B cell (primary cell): ENCODE measurements at regions not wholly inside any gene's neighbourhood (a gene's known extent, or its start where the extent isn't known, plus 50 kb on each side); places are given as distances from the start of the nearest gene placed in this dataset.

Experiments used
- ATAC-seq: fragments of 200-7000 bp; cut with Tn5 transposase; one replicate; pipeline ENCODE4 v1.10.0; 2021; ENCODE audit warnings: low read depth, mild to moderate bottlenecking, moderate number of reproducible peaks, moderate library complexity
- CTCF ChIA-PET: fragments of 350-600 bp; sonication (Branson Sonifier 250); formaldehyde crosslinking; loops from one replicate; lab custom pipeline; 2021; ENCODE audit warnings: antibody characterized with exemption, inconsistent platforms; lab: Charles Lee
- POLR2A ChIA-PET: fragments of 350-600 bp; sonication (Branson Sonifier 250); formaldehyde crosslinking; loops from one replicate; lab custom pipeline; 2021; ENCODE audit warnings: antibody characterized with exemption; lab: Charles Lee
- DNase-seq: peaks from one replicate; pipeline ENCODE4 v3.0.0; 2013
- H2AFZ ChIP-seq: 2 replicates; pipeline ENCODE4 v1.6.1; 2012; ENCODE audit warnings: mild to moderate bottlenecking, low read depth, low read length; ENCODE audit not compliant: insufficient read depth, poor library complexity, severe bottlenecking
- H3K27ac ChIP-seq, 2 donors: 1 replicate in 1 of 2; 2 replicates in 1 of 2; pipeline ENCODE4 v1.5.1; 2012 to 2013; ENCODE audit warnings: low read length in 2 of 2, mild to moderate bottlenecking in 2 of 2, moderate library complexity in 1 of 2
- H3K27me3 ChIP-seq, 4 experiments: fragments of 200-600 bp in 1 of 4; sonication (generic) in 1 of 4; replicated peaks in 1 of 4; 1 replicate in 2 of 4; 2 replicates in 2 of 4; pipeline versions ENCODE4 v1.6.1 to v1.7.0; 2013 to 2016; ENCODE audit warnings: low read length in 3 of 4, mild to moderate bottlenecking in 2 of 4, mixed read lengths in 1 of 4, moderate library complexity in 1 of 4; ENCODE audit not compliant: insufficient read depth in 4 of 4, control insufficient read depth in 3 of 4; ENCODE audit errors: control extremely low read depth in 1 of 4
- H3K36me3 ChIP-seq, 2 experiments: replicated peaks in 1 of 2; 1 replicate in 1 of 2; 2 replicates in 1 of 2; pipeline versions ENCODE4 v1.6.1 to v1.7.1; 2013; ENCODE audit warnings: low read length in 1 of 2; ENCODE audit not compliant: insufficient read depth in 2 of 2, control insufficient read depth in 1 of 2; ENCODE audit errors: control extremely low read depth in 1 of 2, extremely low read depth in 1 of 2
- H3K4me1 ChIP-seq, 2 donors: fragments of 200-600 bp in 1 of 2; sonication (generic) in 1 of 2; 1 replicate in 1 of 2; 2 replicates in 1 of 2; pipeline versions ENCODE4 v1.5.1 to v1.6.1; 2013 to 2017; ENCODE audit warnings: low read length in 2 of 2; ENCODE audit not compliant: control insufficient read depth in 2 of 2, insufficient read depth in 2 of 2
- H3K4me2 ChIP-seq: replicated peaks from 2 replicates; pipeline ENCODE3; 2012; ENCODE audit warnings: mild to moderate bottlenecking, low read depth, low read length; ENCODE audit not compliant: poor library complexity, severe bottlenecking
- H3K4me3 ChIP-seq, 5 experiments: fragments of 200-600 bp in 1 of 5; sonication (generic) in 1 of 5; 1 replicate in 3 of 5; 2 replicates in 2 of 5; pipeline versions ENCODE4 v1.5.1 to v1.7.0; 2011 to 2016; ENCODE audit warnings: low read length in 4 of 5, mild to moderate bottlenecking in 4 of 5, low read depth in 2 of 5, control low read depth in 1 of 5, moderate library complexity in 1 of 5; ENCODE audit not compliant: insufficient read depth in 1 of 5; ENCODE audit errors: control extremely low read depth in 1 of 5, extremely low read depth in 1 of 5
- H3K79me2 ChIP-seq: fragments of 200-600 bp; sonication (generic); one replicate; pipeline ENCODE4 v1.6.0; 2016; ENCODE audit warnings: low read length; ENCODE audit not compliant: control insufficient read depth, insufficient read depth
- H3K9ac ChIP-seq: fragments of 200-600 bp; sonication (generic); 2 replicates; pipeline ENCODE4 v1.6.1; 2017; ENCODE audit warnings: mild to moderate bottlenecking, low read length, moderate library complexity
- H3K9me3 ChIP-seq, 3 donors: one replicate each; pipeline versions ENCODE4 v1.6.1 to v1.7.1; 2013; ENCODE audit warnings: low read length in 2 of 3; ENCODE audit not compliant: control insufficient read depth in 2 of 3, insufficient read depth in 1 of 3; ENCODE audit errors: control extremely low read depth in 1 of 3
- H4K20me1 ChIP-seq: 2 replicates; pipeline ENCODE4 v1.6.0; 2012; ENCODE audit warnings: mild to moderate bottlenecking, low read length; ENCODE audit not compliant: insufficient read depth, control insufficient read depth, poor library complexity, severe bottlenecking
- H3K27ac Mint-ChIP-seq: one replicate; pipeline ENCODE4 v1.8.0; 2021; ENCODE audit warnings: mixed read lengths
- H3K27me3 Mint-ChIP-seq: one replicate; pipeline ENCODE4 v1.8.0; 2021; ENCODE audit warnings: mixed read lengths
- H3K4me1 Mint-ChIP-seq: one replicate; pipeline ENCODE4 v1.8.0; 2021; ENCODE audit warnings: mixed read lengths
- H3K4me3 Mint-ChIP-seq: one replicate; pipeline ENCODE4 v1.8.0; 2021; ENCODE audit warnings: mixed read lengths
- H3K9me3 Mint-ChIP-seq: one replicate; pipeline ENCODE4 v1.8.0; 2022; ENCODE audit warnings: mixed read lengths; ENCODE audit not compliant: insufficient read depth
- CTCF ChIP-seq: fragments of 200-600 bp; IDR thresholded peaks from one replicate; pipeline ENCODE4 v1.8.0; 2022; ENCODE audit warnings: antibody characterized with exemption, mild to moderate bottlenecking
- EZH2 ChIP-seq: IDR thresholded peaks from 2 replicates; pipeline ENCODE4 v1.6.1; 2012; ENCODE audit warnings: borderline replicate concordance, low read depth, mild to moderate bottlenecking, moderate library complexity, low read length; ENCODE audit not compliant: insufficient read depth, poor library complexity, severe bottlenecking
- WGBS: methylation state at CpG from one replicate; pipeline ENCODE4 v1.1.5; 2013; ENCODE audit warnings: missing lambda C conversion rate; ENCODE audit not compliant: insufficient coverage; 5-methylcytosine and 5-hydroxymethylcytosine counted together
- intact Hi-C: fragments of 100-400 bp; cut with micrococcal nuclease; formaldehyde crosslinking; loops from one replicate; pipeline ENCODE4 v1.10.0; 2022

DNA sequence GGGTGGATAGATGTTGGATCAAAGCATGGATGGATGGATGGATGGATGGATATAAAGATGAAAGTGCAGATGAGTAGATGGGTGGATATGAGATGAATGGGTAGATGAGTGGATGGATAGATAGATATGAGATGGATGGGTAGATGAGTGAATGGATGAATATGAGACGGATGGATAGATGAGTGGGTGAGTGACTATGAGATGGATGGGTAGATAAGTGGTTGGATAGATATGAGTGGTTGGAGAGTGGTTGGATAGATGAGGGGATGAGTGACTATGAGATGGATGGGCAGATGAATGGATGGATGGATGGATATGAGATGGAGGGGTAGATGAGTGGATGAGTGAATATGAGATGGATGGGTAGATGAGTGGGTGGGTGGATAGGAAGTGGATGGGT lies 204.6 kb upstream of the TLE3 start:
- no peaks in the 10 kb centered on the region for H3K9me3 Mint-ChIP-seq
- H3K79me2 ChIP-seq = no peaks in the 10 kb centered on the region
- peaks cover 12 to 19% of the 10 kb centered on the region in 2 donors for H3K4me1 ChIP-seq

More for the DNA sequence above, 204.6 kb upstream of the TLE3 start:
- no peak overlapping the region for H3K27ac Mint-ChIP-seq
- Histone ChIP-seq H3K27ac (no peak overlapping the region), H3K36me3 (no peaks in the 10 kb centered on the region), H4K20me1 (no peaks in the 10 kb centered on the region), H3K27me3 (no peaks in the 10 kb centered on the region), H2AFZ (no peak overlapping the region), H3K4me3 (no peak overlapping the region), H3K9ac (no peak overlapping the region), H3K4me2 (no peak overlapping the region), H3K9me3 (peaks cover 0 to 2% (median 0%) of the 10 kb centered on the region in 3 donors)
- WGBS = 100% methylated on average over 1 of the region's 1 CpG
- TF ChIP-seq EZH2 = no peak
- no peak for TF ChIP-seq CTCF
- POLR2A ChIA-PET = interaction anchor here (2.7 kb wide), 1 partner anchor 17 kb away, joined by 12 read pairs; no protein-coding TSS in a partner anchor
- no peaks in the 10 kb centered on the region for H3K27me3 Mint-ChIP-seq
- intact Hi-C loops = no loop called here
- H3K4me3 Mint-ChIP-seq = no peak overlapping the region
- DNase-seq (no peak), ATAC-seq (no peak)
- CTCF ChIA-PET = interaction anchor here (1.4 kb wide), 1 partner anchor 164 kb away, joined by 4 read pairs; no protein-coding TSS in a partner anchor
- H3K4me1 Mint-ChIP-seq = peaks cover 19% of the 10 kb centered on the region
